H4 (cell line): ENCODE measurements at regions not wholly inside any gene's neighbourhood (a gene's known extent, or its start where the extent isn't known, plus 50 kb on each side); places are given as distances from the start of the nearest gene placed in this dataset.
"Not testable (repeated sequence)": the region's sequence is repeated elsewhere in the genome, so short reads cannot be mapped to it uniquely, and the experiment has no call there.

ENCODE experiments used
- DNase-seq: peaks from one replicate; pipeline ENCODE4 v3.0.0-alpha.2; 2015; ENCODE audit warnings: low spot score

GRCh38 chr1:60672449-60672848 is 409.9 kb upstream of the NFIA start:
- DNase-seq = no peak

DNA sequence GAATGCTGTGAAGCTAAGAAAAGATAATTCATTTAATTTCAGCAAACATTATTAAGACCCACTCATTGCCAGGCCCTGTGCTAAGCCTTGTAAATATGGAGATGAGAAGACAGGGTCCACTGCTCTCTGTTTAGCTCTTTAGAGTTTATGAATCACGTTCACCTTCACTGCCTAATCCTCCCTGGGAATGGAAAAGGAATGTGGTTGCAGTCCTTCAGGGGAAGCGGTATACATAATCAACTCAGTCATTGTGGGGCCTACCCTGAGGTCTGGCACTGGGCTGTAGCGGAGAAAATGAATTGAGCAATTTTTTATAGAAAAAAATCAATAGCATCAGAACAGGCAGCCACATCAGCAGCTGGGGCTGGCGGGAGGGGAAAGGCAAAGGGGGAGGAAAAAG is 412.1 kb upstream of the NFIA start:
- no peak for DNase-seq

GRCh38 chr1:60668585-60668984 is 413.8 kb upstream of the NFIA start:
- no peak for DNase-seq

DNA sequence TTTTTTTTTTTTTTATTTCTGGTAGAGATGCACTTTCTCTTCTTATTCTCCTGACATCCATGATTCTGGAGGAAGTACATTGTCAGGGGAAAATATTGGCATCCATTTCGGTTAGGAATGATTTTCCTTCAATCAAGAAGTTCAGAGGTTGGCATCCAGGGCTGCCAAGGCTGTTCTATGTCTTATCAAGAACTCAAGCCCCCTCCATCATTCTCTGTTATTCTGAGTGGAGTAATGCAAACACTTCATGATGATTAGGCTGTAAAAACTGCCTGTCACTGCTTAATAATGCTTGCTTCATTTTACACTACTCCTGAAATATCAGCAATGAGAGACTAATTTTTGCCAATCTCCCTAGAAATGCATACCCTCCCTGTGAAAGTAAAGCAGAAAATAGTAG is 417.1 kb upstream of the NFIA start:
- DNase-seq = no peak

DNA sequence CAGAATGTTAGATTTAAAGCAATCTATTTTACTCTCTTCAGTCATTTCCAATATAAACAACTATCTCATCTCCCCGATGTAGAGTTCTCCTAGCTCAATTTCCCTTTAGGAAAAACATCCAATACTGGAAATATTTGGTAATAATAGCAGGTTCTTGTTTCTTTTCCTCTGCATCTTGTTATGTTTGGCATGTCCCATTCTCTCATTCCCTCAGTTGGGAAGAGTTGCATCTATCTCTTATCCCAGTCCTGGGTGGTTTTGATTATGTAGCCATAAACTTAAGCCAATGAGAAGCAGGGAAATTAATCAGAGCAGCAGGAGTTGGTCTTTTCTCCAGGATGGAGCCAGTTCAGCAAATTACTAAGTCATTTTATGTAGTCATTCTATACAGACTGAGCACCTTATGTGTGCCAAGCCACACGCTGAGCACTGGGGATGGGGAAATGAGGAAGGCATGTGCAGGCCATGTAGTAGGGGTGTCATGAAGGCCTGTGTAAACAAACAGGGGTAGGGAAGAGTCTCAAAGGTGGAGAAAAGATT is 418.2 kb upstream of the NFIA start:
- no peak for DNase-seq

DNA sequence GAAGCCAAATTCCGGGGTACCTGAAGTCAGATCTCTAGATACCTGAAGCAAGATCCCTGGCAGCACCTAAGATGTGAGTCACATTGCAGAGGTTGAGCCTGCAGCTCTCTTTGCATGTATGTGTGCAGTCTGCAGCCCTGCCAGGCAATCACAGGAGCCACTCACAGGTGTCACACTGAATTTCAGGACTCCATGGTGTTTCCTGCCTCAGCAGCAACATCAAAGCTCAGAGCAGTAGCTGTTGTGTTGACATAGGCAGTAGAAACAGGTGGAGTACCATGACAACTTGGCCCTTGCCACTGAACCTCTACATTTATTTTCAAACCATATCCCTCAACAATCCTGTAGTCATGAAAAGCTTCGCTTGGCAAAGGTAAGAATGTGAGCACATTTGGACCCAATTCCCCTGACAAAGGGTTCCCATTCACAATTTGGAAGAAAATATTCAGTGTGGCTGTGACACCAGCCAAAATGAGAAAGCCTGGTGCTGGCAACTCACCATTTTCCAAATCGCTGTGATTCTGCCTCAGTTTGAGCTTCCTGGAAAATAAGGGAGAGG is 419.8 kb upstream of the NFIA start:
- no peak for DNase-seq

DNA sequence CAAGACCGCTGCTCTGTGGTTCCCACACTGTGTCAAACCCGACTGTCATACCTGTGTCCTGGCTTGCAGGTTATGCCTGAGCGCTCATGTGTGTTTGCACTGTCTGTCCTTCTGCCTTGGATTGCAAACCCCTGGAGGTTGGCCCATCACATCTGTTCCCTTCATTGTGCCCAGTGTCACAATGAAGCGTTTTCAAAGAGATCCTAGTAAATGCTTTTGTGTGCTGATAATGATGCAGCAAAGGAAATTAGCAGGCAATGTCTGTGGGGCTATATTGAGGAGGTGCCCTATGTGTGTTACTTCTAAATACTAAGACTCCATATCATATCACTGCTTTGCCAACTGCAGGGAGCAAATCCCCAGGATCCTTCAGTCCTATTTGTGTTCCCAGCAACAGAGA is 424.4 kb upstream of the NFIA start:
- no peak for DNase-seq

- no peak for DNase-seq
Measured at GRCh38 chr1:60655679-60656355, 426.5 kb upstream of the NFIA start.

GRCh38 chr1:60640033-60640551 is 442.3 kb upstream of the NFIA start:
- not testable (repeated sequence) for DNase-seq

GRCh38 chr1:60639287-60639686 is 443.1 kb upstream of the NFIA start:
- no peak for DNase-seq

DNA sequence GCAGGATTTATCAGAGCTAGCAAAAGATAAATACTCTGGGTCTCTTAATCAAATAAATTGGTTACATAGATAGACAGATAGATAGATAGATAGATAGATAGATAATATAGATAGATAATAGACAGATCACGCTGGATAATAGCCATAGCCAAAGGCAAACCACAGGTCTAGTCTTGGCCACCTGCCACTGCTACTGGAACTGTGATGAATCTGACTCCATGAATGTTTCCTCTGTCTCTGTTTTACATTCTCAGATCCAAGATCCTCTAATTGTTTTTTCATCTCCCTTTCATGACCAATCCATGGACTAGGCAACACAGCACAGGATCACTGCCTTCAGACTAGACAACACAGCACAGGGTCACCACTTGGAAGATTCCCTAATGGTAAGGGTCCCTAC is 444.7 kb upstream of the NFIA start:
- DNase-seq = no peak

DNA sequence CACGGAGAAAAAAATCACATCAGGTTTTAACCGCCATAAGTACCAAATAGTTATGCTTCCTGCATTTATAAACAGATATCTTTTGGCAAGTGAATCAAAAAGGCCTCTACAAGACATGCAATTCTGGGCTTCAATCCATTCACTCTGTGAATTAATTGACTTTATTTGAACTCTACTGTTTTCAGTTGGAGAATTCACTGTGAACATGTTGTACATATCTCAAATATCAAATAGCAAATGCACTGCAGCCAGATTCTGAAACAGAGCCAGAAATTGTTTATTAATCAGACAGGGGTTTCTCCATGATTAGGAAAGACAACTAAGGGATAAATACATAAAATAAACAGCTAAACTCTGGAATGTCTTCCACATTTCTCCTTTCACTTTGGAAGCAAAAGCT is 445.4 kb upstream of the NFIA start:
- DNase-seq = no peak

DNA sequence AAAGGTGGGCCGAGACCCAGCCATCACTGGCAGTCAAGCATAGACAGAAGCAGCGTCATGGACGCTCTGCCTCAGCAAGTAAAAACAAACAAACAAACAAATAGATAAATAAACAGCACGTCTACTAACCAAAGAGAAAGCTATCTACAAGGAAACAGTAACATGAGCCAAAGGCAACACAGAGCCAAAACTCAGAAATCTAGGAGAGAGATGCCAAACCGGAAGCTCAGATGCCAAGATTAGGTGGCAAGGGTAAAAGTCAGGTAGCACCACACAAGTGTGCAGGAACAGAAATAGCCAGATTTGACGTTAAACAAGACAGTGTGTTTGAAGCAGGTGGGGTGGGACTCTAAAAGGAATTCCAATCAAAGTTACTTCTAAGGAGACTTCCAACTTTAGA is 448.3 kb upstream of the NFIA start:
- no peak for DNase-seq

DNA sequence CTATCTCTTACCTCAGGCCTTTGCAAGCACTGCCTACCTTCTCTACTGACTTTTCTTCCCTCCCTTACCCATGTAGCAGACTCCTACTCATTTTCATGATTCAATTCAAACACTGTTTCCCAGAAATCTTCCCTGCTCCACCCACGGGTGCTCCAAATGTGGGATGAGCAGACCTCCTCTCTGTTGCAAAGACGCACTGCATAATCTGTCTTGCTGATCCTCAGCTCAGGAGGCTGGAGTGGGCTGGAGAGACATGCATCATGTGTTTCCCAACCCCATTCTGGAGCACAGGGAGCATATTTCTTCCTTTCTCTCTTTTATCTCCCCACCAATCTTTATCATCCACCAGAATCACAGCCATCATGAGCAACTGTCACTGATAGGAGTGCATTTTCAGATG is 459.9 kb upstream of the NFIA start:
- DNase-seq = no peak

GRCh38 chr1:60621368-60621851 is 461.0 kb upstream of the NFIA start:
- DNase-seq = no peak

DNA sequence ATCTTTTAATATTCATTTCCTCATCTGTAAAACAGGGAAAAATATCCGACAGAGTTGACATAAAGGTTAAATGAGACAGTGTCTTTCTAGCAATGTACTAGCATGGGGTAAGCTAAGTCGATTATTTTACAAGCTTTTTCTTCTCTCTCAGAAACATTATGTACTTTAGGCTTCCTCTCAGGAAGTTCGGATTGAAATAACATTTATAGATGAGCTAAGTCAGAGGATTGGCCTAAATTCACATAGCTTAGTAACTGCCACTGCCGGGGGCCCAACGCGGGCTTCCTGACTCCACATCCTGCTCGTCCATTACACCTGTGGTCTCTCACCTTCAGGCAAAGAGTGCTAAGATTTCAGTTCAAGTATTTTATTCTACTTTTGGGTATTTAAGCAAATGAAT is 462.3 kb upstream of the NFIA start:
- DNase-seq = no peak

DNA sequence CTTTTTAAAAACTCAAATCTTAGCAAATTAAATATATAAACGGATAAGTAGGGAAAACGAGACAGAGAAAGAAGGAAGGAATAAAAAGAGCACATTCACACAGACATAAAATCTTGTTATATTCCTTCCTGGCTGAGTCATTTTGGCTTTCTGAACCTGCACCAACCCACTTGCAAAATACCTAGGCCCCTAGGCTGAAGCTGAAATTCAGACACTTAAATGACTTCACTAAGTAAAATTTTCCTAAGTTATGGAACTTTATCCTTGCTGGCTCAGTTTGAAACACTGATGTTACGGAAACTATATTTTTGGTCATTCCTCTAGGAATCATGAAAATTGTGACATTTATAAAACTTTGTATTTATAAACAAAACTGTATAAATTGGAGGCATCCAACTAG is 462.8 kb upstream of the NFIA start:
- DNase-seq = no peak

DNA sequence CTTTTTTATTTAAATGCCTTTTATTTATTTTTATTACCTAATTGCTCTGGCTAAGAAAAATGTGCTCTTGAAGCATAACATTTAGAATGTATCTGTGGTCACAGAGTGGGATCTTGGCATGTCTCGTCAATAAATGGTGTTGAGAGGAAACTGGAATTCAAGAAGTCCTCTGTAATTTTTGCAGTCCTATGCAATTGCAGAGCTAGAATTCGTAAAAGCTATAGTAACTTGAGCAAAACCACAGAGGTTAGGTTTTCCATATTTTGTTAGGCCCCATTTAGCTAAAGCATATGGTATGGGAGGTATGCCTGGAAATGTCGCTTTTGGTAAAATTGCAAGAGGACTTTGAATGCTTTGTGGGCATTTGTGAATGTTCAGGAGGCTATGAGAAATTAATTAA is 466.7 kb upstream of the NFIA start:
- no peak for DNase-seq

- no peak for DNase-seq
Measured at GRCh38 chr1:60612790-60613189, 469.6 kb upstream of the NFIA start.

DNA sequence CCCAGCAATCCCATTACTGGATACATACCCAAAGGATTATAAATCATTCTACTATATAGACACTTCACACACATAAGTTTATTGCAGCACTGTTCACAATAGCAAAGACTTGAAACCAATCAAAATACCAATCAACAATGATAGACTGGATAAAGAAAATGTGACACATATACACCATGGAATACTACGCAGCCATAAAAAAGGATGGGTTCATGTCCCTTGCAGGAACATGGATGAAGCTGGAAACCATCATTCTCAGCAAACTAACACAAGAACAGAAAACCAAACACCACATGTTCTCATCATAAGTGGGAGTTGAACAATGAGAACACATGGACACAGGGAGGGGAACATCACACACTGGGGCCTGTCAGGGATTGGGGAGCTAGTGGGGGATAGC is 475.4 kb upstream of the NFIA start:
- DNase-seq = not testable (repeated sequence)

DNA sequence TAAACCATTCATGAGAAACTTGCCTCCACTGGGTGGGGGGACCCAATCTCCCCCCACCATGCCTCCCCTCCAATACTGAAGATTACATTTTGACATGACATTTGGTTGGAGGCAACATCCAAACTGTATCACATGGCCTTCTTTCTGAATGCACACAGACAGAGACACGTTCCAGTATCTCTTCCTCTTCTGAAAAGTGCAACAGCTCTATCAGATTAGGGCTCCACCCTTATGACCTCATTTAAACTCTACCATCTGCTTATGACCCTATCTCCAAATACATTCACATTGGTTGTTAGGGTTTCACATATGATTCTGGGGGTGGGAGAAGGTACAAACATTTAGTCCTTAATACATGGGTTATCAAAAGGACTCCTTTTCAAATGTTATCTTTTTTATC is 481.8 kb upstream of the NFIA start:
- DNase-seq = no peak

DNA sequence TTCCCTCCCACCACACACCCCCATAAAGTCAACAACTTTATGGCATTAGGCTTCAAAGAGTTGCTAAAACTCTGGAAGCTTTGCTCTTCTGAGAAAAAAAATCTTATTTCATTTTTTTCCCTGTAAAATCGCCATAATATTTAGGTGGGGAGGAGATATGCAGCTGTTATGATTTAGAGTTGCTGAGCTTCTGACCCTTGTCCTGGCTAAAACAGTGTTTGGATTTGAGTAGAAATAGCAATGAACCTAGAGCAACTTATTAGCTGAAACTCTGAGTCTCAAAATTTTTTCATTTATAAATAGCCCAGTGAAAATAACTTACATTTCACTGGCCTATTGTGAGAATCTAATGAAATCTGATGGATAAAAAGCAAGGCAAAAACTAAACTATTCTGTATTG is 482.8 kb upstream of the NFIA start:
- no peak for DNase-seq
